ENCODE measurements at regions not wholly inside any gene's neighbourhood (a gene's known extent, or its start where the extent isn't known, plus 50 kb on each side); places are given as distances from the start of the nearest gene placed in this dataset.

GRCh38 chr17:79186406-79186805 lies 111.8 kb downstream of the ENGASE start:
- TF ChIP-seq CTCF (conservative IDR thresholded peaks at IDR 0.05 in 1 of 2, IDR thresholded peaks at IDR 0.05 in 1 of 2; ENCODE audit: extremely low read depth in 1 of 2, insufficient read depth in 1 of 2, low read depth in 1 of 2, low read length in 2 of 2) (no peak), EZH2 (IDR thresholded peaks at IDR 0.05; ENCODE audit: borderline replicate concordance, low read length) (no peak)

All from mammary epithelial cell (primary cell).